IMR-90 (cell line): ENCODE measurements at regions not wholly inside any gene's neighbourhood (a gene's known extent, or its start where the extent isn't known, plus 50 kb on each side); places are given as distances from the start of the nearest gene placed in this dataset.

ENCODE experiments used
- ATAC-seq: fragments of 200-7000 bp; cut with Tn5 transposase; 2 replicates; pipeline ENCODE4 v1.9.1; 2020; ENCODE audit warnings: low read depth, mild to moderate bottlenecking, moderate library complexity
- BruUV-seq: library from RNA; stranded (reverse); fragments of 400-500 nt; replicated peaks from 2 replicates; lab custom pipeline; 2021; lab: Mats Ljungman, UMichigan
- CTCF ChIA-PET: fragments of 300-600 bp; formaldehyde crosslinking; extraction: SDS; loops from one replicate; lab custom pipeline; 2021; ENCODE audit warnings: antibody characterized with exemption; lab: Yijun Ruan, JAX
- POLR2A ChIA-PET: fragments of 300-600 bp; sonication (Branson Sonifier 250); formaldehyde crosslinking; loops from one replicate; lab custom pipeline; 2022; ENCODE audit warnings: antibody characterized with exemption; ENCODE audit not compliant: unreplicated experiment; lab: Charles Lee
- DNase-seq: peaks from one replicate; pipeline ENCODE4 v3.0.0; 2013
- H2AFZ ChIP-seq: replicated peaks from 2 replicates; pipeline ENCODE3; 2013; ENCODE audit warnings: low read length, mild to moderate bottlenecking; ENCODE audit not compliant: poor library complexity
- H2AK5ac ChIP-seq: 2 replicates; pipeline ENCODE4 v1.6.1; 2013; ENCODE audit warnings: low read depth, low read length, inconsistent platforms
- H2AK9ac ChIP-seq: replicated peaks from 2 replicates; pipeline ENCODE3; 2013; ENCODE audit warnings: mild to moderate bottlenecking, low read depth, low read length, moderate library complexity; ENCODE audit not compliant: poor library complexity
- H2BK120ac ChIP-seq: 2 replicates; pipeline ENCODE4 v1.6.1; 2013; ENCODE audit warnings: low read depth, low read length, inconsistent platforms
- H2BK15ac ChIP-seq: 3 replicates; pipeline ENCODE4 v1.6.1; 2013; ENCODE audit warnings: low read depth, low read length, inconsistent platforms
- H2BK20ac ChIP-seq: 2 replicates; pipeline ENCODE4 v1.6.1; 2013; ENCODE audit warnings: low read depth, mild to moderate bottlenecking, inconsistent platforms, low read length, moderate library complexity
- H2BK5ac ChIP-seq: 2 replicates; pipeline ENCODE4 v1.6.1; 2013; ENCODE audit warnings: mild to moderate bottlenecking, low read depth, low read length, inconsistent platforms; ENCODE audit not compliant: poor library complexity, severe bottlenecking
- H3K14ac ChIP-seq: replicated peaks from 2 replicates; pipeline ENCODE4 v1.6.1; 2013; ENCODE audit warnings: low read depth, low read length, inconsistent platforms
- H3K18ac ChIP-seq: 2 replicates; pipeline ENCODE4 v1.6.1; 2013; ENCODE audit warnings: low read depth, low read length, control low read depth
- H3K23ac ChIP-seq: 2 replicates; pipeline ENCODE4 v1.6.1; 2013; ENCODE audit warnings: low read depth, low read length, inconsistent platforms
- H3K27ac ChIP-seq: 2 replicates; pipeline ENCODE4 v1.5.1; 2013; ENCODE audit warnings: mild to moderate bottlenecking, control low read depth, low read length; ENCODE audit not compliant: insufficient read depth
- H3K27me3 ChIP-seq: 2 replicates; pipeline ENCODE4 v1.6.1; 2013; ENCODE audit warnings: low read length; ENCODE audit not compliant: control insufficient read depth, insufficient read depth
- H3K36me3 ChIP-seq: 2 replicates; pipeline ENCODE4 v1.6.1; 2013; ENCODE audit warnings: low read length, mixed read lengths; ENCODE audit not compliant: control insufficient read depth, insufficient read depth
- H3K4ac ChIP-seq: 2 replicates; pipeline ENCODE4 v1.6.1; 2013; ENCODE audit warnings: low read depth, low read length, inconsistent platforms
- H3K4me1 ChIP-seq: 2 replicates; pipeline ENCODE4 v1.6.1; 2013; ENCODE audit warnings: low read length, mixed read lengths; ENCODE audit not compliant: control insufficient read depth, insufficient read depth
- H3K4me2 ChIP-seq: 2 replicates; pipeline ENCODE4 v1.6.1; 2013; ENCODE audit warnings: low read depth, mild to moderate bottlenecking, control low read depth, low read length, moderate library complexity
- H3K4me3 ChIP-seq: 2 replicates; pipeline ENCODE4 v1.5.1; 2013; ENCODE audit warnings: low read depth, mild to moderate bottlenecking, control low read depth, low read length, moderate library complexity; ENCODE audit not compliant: insufficient read depth
- H3K56ac ChIP-seq: 2 replicates; pipeline ENCODE4 v1.6.1; 2013; ENCODE audit warnings: low read length, inconsistent platforms; ENCODE audit not compliant: insufficient read depth; ENCODE audit errors: extremely low read depth
- H3K79me1 ChIP-seq, 2 experiments: 2 replicates each; pipeline ENCODE4 v1.6.1; 2013; ENCODE audit warnings: low read length in 2 of 2, inconsistent platforms in 1 of 2, low read depth in 1 of 2
- H3K9ac ChIP-seq: 2 replicates; pipeline ENCODE4 v1.6.1; 2013; ENCODE audit warnings: low read depth, low read length, control low read depth
- H3K9me1 ChIP-seq: 2 replicates; pipeline ENCODE4 v1.6.1; 2013; ENCODE audit warnings: low read length, inconsistent platforms; ENCODE audit not compliant: insufficient read depth
- H3K9me3 ChIP-seq: 2 replicates; pipeline ENCODE4 v1.6.1; 2013; ENCODE audit warnings: low read length; ENCODE audit not compliant: control insufficient read depth, insufficient read depth
- H4K20me1 ChIP-seq: 2 replicates; pipeline ENCODE4 v1.6.1; 2013; ENCODE audit warnings: low read length, inconsistent platforms; ENCODE audit not compliant: insufficient read depth
- H4K5ac ChIP-seq: 2 replicates; pipeline ENCODE4 v1.6.1; 2013; ENCODE audit warnings: mild to moderate bottlenecking, low read depth, low read length, control low read depth
- H4K8ac ChIP-seq, 2 experiments: 2 replicates each; pipeline ENCODE4 v1.6.1; 2013; ENCODE audit warnings: low read depth in 2 of 2, low read length in 2 of 2, control low read depth in 1 of 2, inconsistent platforms in 1 of 2
- H4K91ac ChIP-seq: 2 replicates; pipeline ENCODE4 v1.6.1; 2013; ENCODE audit warnings: low read depth, low read length, inconsistent platforms; ENCODE audit not compliant: insufficient read depth
- BHLHE40 ChIP-seq: fragments of 150-350 bp; IDR thresholded peaks from 2 replicates; pipeline ENCODE4 v1.6.1; 2016; ENCODE audit warnings: mild to moderate bottlenecking, low read depth, low read length
- CEBPB ChIP-seq: IDR thresholded peaks from 2 replicates; pipeline ENCODE4 v1.6.1; 2012; ENCODE audit warnings: low read depth, low read length, improper control_type of control experiment
- CHD1 ChIP-seq: IDR thresholded peaks from 2 replicates; pipeline ENCODE4 v1.6.1; 2012; ENCODE audit warnings: low read depth, low read length, improper control_type of control experiment
- FOS ChIP-seq: fragments of 150-350 bp; IDR thresholded peaks from 2 replicates; pipeline ENCODE4 v1.6.1; 2016; ENCODE audit warnings: low read depth, low read length
- MAFK ChIP-seq: IDR thresholded peaks from 2 replicates; pipeline ENCODE4 v1.6.1; 2012; ENCODE audit warnings: low read depth, low read length, improper control_type of control experiment
- MAZ ChIP-seq: IDR thresholded peaks from 2 replicates; pipeline ENCODE4 v1.6.1; 2012; ENCODE audit warnings: low read depth, mild to moderate bottlenecking, low read length, improper control_type of control experiment, moderate library complexity, borderline replicate concordance
- MXI1 ChIP-seq: IDR thresholded peaks from 2 replicates; pipeline ENCODE4 v1.6.1; 2012; ENCODE audit warnings: low read depth, mild to moderate bottlenecking, low read length, moderate library complexity, borderline replicate concordance
- NFE2L2 ChIP-seq: fragments of 150-350 bp; IDR thresholded peaks from 2 replicates; pipeline ENCODE4 v1.6.1; 2016; ENCODE audit warnings: low read depth, mild to moderate bottlenecking, low read length
- POLR2A ChIP-seq: IDR thresholded peaks from 2 replicates; pipeline ENCODE4 v1.6.1; 2012; ENCODE audit warnings: mild to moderate bottlenecking, low read depth, low read length
- RAD21 ChIP-seq: IDR thresholded peaks from 2 replicates; pipeline ENCODE4 v1.6.1; 2012; ENCODE audit warnings: low read length, improper control_type of control experiment
- RCOR1 ChIP-seq: IDR thresholded peaks from 2 replicates; pipeline ENCODE4 v1.6.1; 2012; ENCODE audit warnings: mild to moderate bottlenecking, low read length, improper control_type of control experiment; ENCODE audit not compliant: insufficient replicate concordance
- SMC3 ChIP-seq: fragments of 150-350 bp; IDR thresholded peaks from 2 replicates; pipeline ENCODE4 v1.6.1; 2016; ENCODE audit warnings: low read depth, mild to moderate bottlenecking, antibody characterized with exemption, low read length, moderate library complexity
- WGBS, 2 experiments: methylation state at CpG; one replicate each; pipeline versions ENCODE4 v1.1.5 to v1.1.7; 2013; ENCODE audit warnings: missing lambda C conversion rate in 2 of 2; ENCODE audit not compliant: insufficient read length in 1 of 2; ENCODE audit errors: extremely low coverage in 2 of 2; 5-methylcytosine and 5-hydroxymethylcytosine counted together
- dilution Hi-C: fragments of 300-500 bp; cut with HindIII; formaldehyde crosslinking; loops from one replicate; pipeline ENCODE4 v1.14.3; 2018; ENCODE audit warnings: low sequenced_read_pairs; ENCODE audit not compliant: unreplicated experiment
- in situ Hi-C: fragments of 300-500 bp; cut with MboI; formaldehyde crosslinking; loops from 3 replicates; pipeline ENCODE4 v1.14.3; 2019; ENCODE audit warnings: low sequenced_read_pairs, inconsistent platforms, mixed read lengths
- intact Hi-C: fragments of 100-400 bp; cut with micrococcal nuclease; formaldehyde crosslinking; loops from 2 replicates; pipeline ENCODE4 v1.10.0; 2022
- TF ChIP-seq, protein P1 (sequence below): fragments of 150-350 bp; IDR thresholded peaks from 2 replicates; pipeline ENCODE4 v1.6.1; 2017; ENCODE audit warnings: mild to moderate bottlenecking, antibody characterized with exemption, low read length, low read depth
- TF ChIP-seq, protein P2 (sequence below): conservative IDR thresholded peaks from 2 replicates; pipeline ENCODE4 v1.5.1; 2012; ENCODE audit warnings: mild to moderate bottlenecking, low read depth, low read length, improper control_type of control experiment
- TF ChIP-seq, protein P3 (sequence below): fragments of 150-350 bp; IDR thresholded peaks from 2 replicates; pipeline ENCODE4 v1.6.1; 2016; ENCODE audit warnings: low read depth, mild to moderate bottlenecking, low read length, moderate library complexity, borderline replicate concordance

- Histone ChIP-seq H3K9ac (no peak overlapping the region), H3K4me2 (no peak overlapping the region), H2BK5ac (no peak overlapping the region), H3K4me1 (no peaks in the 10 kb centered on the region), H3K18ac (no peak overlapping the region), H3K4ac (no peak overlapping the region), H3K27ac (no peak overlapping the region), H2BK15ac (no peak overlapping the region), H2BK120ac (no peak overlapping the region), H3K4me3 (no peak overlapping the region), H3K36me3 (no peaks in the 10 kb centered on the region), H3K9me3 (peaks cover 4% of the 10 kb centered on the region; the same call in 1 of the 2 replicates), H3K14ac (no peak overlapping the region), H4K20me1 (no peaks in the 10 kb centered on the region), H3K79me1 (no peaks in the 10 kb centered on the region), H4K5ac (no peak overlapping the region), H4K8ac (no peak overlapping the region), H3K23ac (no peak overlapping the region), H3K9me1 (no peaks in the 10 kb centered on the region), H2AK9ac (no peak overlapping the region), H3K56ac (no peak overlapping the region), H2BK20ac (no peak overlapping the region), H2AK5ac (no peak overlapping the region), H3K27me3 (no peaks in the 10 kb centered on the region), H2AFZ (no peak overlapping the region), H4K91ac (no peak overlapping the region)
- dilution Hi-C loops = no loop called here
- in situ Hi-C loops = no loop called here
- no CpG with 5 or more reads among the region's 6 CpGs for WGBS, 2 experiments
- POLR2A ChIA-PET = no interaction called here
- CTCF ChIA-PET = no interaction called here
- BruUV-seq = no TSS peak
- intact Hi-C loops = no loop called here
- TF ChIP-seq FOS = no peak
- TF ChIP-seq, protein P1, sequence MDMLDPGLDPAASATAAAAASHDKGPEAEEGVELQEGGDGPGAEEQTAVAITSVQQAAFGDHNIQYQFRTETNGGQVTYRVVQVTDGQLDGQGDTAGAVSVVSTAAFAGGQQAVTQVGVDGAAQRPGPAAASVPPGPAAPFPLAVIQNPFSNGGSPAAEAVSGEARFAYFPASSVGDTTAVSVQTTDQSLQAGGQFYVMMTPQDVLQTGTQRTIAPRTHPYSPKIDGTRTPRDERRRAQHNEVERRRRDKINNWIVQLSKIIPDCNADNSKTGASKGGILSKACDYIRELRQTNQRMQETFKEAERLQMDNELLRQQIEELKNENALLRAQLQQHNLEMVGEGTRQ = no peak
- TF ChIP-seq MAFK = no peak
- TF ChIP-seq RAD21 = no peak
- TF ChIP-seq MXI1 = no peak
- no peak for TF ChIP-seq POLR2A
- TF ChIP-seq, protein P2, sequence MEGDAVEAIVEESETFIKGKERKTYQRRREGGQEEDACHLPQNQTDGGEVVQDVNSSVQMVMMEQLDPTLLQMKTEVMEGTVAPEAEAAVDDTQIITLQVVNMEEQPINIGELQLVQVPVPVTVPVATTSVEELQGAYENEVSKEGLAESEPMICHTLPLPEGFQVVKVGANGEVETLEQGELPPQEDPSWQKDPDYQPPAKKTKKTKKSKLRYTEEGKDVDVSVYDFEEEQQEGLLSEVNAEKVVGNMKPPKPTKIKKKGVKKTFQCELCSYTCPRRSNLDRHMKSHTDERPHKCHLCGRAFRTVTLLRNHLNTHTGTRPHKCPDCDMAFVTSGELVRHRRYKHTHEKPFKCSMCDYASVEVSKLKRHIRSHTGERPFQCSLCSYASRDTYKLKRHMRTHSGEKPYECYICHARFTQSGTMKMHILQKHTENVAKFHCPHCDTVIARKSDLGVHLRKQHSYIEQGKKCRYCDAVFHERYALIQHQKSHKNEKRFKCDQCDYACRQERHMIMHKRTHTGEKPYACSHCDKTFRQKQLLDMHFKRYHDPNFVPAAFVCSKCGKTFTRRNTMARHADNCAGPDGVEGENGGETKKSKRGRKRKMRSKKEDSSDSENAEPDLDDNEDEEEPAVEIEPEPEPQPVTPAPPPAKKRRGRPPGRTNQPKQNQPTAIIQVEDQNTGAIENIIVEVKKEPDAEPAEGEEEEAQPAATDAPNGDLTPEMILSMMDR = no peak
- TF ChIP-seq, protein P3, sequence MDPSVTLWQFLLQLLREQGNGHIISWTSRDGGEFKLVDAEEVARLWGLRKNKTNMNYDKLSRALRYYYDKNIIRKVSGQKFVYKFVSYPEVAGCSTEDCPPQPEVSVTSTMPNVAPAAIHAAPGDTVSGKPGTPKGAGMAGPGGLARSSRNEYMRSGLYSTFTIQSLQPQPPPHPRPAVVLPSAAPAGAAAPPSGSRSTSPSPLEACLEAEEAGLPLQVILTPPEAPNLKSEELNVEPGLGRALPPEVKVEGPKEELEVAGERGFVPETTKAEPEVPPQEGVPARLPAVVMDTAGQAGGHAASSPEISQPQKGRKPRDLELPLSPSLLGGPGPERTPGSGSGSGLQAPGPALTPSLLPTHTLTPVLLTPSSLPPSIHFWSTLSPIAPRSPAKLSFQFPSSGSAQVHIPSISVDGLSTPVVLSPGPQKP = no peak
- TF ChIP-seq RCOR1 = no peak
- TF ChIP-seq CHD1 = no peak
- TF ChIP-seq NFE2L2 = no peak
- no peak for TF ChIP-seq BHLHE40
- no peak for TF ChIP-seq MAZ
- TF ChIP-seq CEBPB = no peak
- no peak for TF ChIP-seq SMC3
- DNase-seq (no peak), ATAC-seq (no peak)
Observed at GRCh38 chr1:34648501-34648900, 106.3 kb upstream of the GJB5 start.
